BE2C (cell line): ENCODE measurements at regions not wholly inside any gene's neighbourhood (a gene's known extent, or its start where the extent isn't known, plus 50 kb on each side); places are given as distances from the start of the nearest gene placed in this dataset.

Experiments used
- DNase-seq: peaks from one replicate; pipeline ENCODE4 v3.0.0-alpha.2; 2020
- H3K27me3 ChIP-seq: fragments of 250-450 bp; sonication (Bioruptor Pico); 2 replicates; pipeline ENCODE4 v1.5.1; 2020; ENCODE audit warnings: mild to moderate bottlenecking
- H3K36me3 ChIP-seq: fragments of 250-450 bp; sonication (Bioruptor Pico); 2 replicates; pipeline ENCODE4 v1.5.1; 2020; ENCODE audit warnings: mild to moderate bottlenecking
- H3K4me1 ChIP-seq: fragments of 250-450 bp; sonication (Bioruptor Pico); 2 replicates; pipeline ENCODE4 v1.5.1; 2020
- H3K4me3 ChIP-seq: 2 replicates; pipeline ENCODE4 v1.5.1; 2011; ENCODE audit warnings: low read depth, low read length
- H3K9me3 ChIP-seq: fragments of 250-450 bp; sonication (Bioruptor Pico); 2 replicates; pipeline ENCODE4 v1.5.1; 2020
- TF ChIP-seq, protein P1 (sequence below): IDR thresholded peaks from 2 replicates; pipeline ENCODE4 v1.5.1; 2012; ENCODE audit warnings: mild to moderate bottlenecking, low read depth, low read length

GRCh38 chr3:187870360-187871203, 125.3 kb upstream of the BCL6 start:
- TF ChIP-seq, protein P1, sequence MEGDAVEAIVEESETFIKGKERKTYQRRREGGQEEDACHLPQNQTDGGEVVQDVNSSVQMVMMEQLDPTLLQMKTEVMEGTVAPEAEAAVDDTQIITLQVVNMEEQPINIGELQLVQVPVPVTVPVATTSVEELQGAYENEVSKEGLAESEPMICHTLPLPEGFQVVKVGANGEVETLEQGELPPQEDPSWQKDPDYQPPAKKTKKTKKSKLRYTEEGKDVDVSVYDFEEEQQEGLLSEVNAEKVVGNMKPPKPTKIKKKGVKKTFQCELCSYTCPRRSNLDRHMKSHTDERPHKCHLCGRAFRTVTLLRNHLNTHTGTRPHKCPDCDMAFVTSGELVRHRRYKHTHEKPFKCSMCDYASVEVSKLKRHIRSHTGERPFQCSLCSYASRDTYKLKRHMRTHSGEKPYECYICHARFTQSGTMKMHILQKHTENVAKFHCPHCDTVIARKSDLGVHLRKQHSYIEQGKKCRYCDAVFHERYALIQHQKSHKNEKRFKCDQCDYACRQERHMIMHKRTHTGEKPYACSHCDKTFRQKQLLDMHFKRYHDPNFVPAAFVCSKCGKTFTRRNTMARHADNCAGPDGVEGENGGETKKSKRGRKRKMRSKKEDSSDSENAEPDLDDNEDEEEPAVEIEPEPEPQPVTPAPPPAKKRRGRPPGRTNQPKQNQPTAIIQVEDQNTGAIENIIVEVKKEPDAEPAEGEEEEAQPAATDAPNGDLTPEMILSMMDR = no peak
- Histone ChIP-seq H3K36me3 (no peaks in the 10 kb centered on the region), H3K27me3 (no peaks in the 10 kb centered on the region), H3K4me3 (no peak overlapping the region), H3K4me1 (no peaks in the 10 kb centered on the region), H3K9me3 (no peaks in the 10 kb centered on the region)
- no peak for DNase-seq

DNA sequence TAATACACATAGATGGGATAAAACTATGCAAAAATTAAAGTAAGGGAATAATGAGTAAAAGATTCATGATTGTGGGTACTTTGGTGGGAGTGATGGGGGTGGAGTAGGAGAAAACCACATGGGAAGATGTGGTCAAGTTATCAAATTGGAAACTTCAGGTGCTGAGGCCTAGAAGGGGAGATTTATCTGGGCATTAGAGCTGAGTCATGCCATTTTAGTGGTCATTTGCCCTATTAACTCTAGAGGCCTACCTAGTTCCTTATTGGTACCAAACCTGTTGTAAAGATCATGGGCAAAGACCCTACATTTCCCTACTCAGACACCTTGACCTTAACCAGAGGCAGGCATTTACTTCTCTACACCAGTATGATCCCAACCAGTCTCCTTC, 125.9 kb upstream of the BCL6 start:
- H3K9me3 ChIP-seq = no peaks in the 10 kb centered on the region
- no peaks in the 10 kb centered on the region for H3K36me3 ChIP-seq
- TF ChIP-seq, protein P1 = no peak
- H3K4me3 ChIP-seq = no peak overlapping the region
- no peak for DNase-seq
- no peaks in the 10 kb centered on the region for H3K27me3 ChIP-seq
- no peaks in the 10 kb centered on the region for H3K4me1 ChIP-seq

GRCh38 chr3:187871848-187872247, 126.6 kb upstream of the BCL6 start:
- TF ChIP-seq, protein P1 = no peak
- Histone ChIP-seq H3K36me3 (no peaks in the 10 kb centered on the region), H3K4me3 (no peak overlapping the region), H3K27me3 (no peaks in the 10 kb centered on the region), H3K4me1 (no peaks in the 10 kb centered on the region), H3K9me3 (no peaks in the 10 kb centered on the region)
- DNase-seq = no peak

- no peaks in the 10 kb centered on the region for H3K36me3 ChIP-seq
- H3K27me3 ChIP-seq = no peaks in the 10 kb centered on the region
- no peaks in the 10 kb centered on the region for H3K9me3 ChIP-seq
- TF ChIP-seq, protein P1 = no peak
- no peaks in the 10 kb centered on the region for H3K4me1 ChIP-seq
- no peak for DNase-seq
- no peak overlapping the region for H3K4me3 ChIP-seq
These were observed 128.6 kb upstream of the BCL6 start for GRCh38 chr3:187873843-187874242.

- no peak for DNase-seq
- H3K4me3 ChIP-seq = no peak overlapping the region
- no peaks in the 10 kb centered on the region for H3K27me3 ChIP-seq
- H3K4me1 ChIP-seq = no peaks in the 10 kb centered on the region
- no peaks in the 10 kb centered on the region for H3K9me3 ChIP-seq
- H3K36me3 ChIP-seq = no peaks in the 10 kb centered on the region
- TF ChIP-seq, protein P1 = no peak
These were observed 130.6 kb upstream of the BCL6 start for GRCh38 chr3:187875863-187876262.

DNA sequence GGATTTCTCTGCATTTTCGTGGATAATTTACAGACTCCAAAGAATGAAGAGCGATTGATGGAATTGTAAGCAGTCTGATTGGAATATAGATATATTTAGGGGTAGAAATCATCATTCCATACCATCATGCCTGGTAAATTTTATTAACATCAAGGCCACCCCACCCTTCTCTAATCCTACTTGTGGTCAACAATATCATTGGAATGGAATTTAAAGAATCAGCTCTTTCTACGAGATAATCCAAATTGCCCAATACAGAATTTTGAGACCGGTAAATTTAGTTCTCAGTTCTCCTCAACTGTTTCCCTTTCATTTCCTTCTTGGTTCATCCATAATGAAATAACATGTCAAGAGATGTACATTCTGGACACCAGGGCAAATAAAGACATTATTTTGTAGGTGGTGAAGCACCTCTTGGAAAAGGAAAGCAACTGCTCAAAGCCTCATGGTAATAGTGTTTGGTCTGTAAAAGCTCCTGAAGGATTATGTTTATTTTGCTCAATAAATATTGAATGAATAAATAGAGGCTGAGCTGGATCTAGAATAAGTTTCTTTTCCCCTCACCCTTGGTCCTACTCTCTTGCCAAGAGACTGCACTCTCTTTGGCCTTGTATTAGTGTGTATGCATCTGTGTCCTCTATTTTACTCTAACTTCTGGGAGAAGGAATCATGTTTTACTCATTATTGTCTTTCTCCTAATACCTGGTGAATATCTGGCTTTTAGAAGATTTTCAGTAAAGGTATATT, 133.7 kb upstream of the BCL6 start:
- H3K27me3 ChIP-seq = no peaks in the 10 kb centered on the region
- TF ChIP-seq, protein P1 = no peak
- H3K4me1 ChIP-seq = no peaks in the 10 kb centered on the region
- no peak overlapping the region for H3K4me3 ChIP-seq
- no peaks in the 10 kb centered on the region for H3K36me3 ChIP-seq
- H3K9me3 ChIP-seq = no peaks in the 10 kb centered on the region
- DNase-seq = no peak
